Upper lobe of left lung (tissue), 6 donors: ENCODE measurements at regions not wholly inside any gene's neighbourhood (a gene's known extent, or its start where the extent isn't known, plus 50 kb on each side); places are given as distances from the start of the nearest gene placed in this dataset.

Source experiments
- ATAC-seq, 2 donors: fragments of 200-7000 bp; cut with Tn5 transposase; one replicate each; pipeline ENCODE4 v1.9.1; 2022; ENCODE audit warnings: mild to moderate bottlenecking in 2 of 2, moderate library complexity in 2 of 2; ENCODE audit not compliant: low FRiP score in 2 of 2
- DNase-seq, 2 donors: peaks; one replicate each; pipeline ENCODE4 v3.0.0-alpha.2; 2019 to 2020
- H3K27ac ChIP-seq, 4 donors: fragments of 200-600 bp; sonication (generic); one replicate each; pipeline ENCODE4 v1.5.1; 2016 to 2019
- H3K27me3 ChIP-seq, 4 donors: fragments of 200-600 bp; sonication (generic); one replicate each; pipeline ENCODE4 v1.5.1; 2017 to 2019
- H3K36me3 ChIP-seq, 4 donors: fragments of 200-600 bp; sonication (generic); one replicate each; pipeline ENCODE4 v1.5.1; 2016 to 2019
- H3K4me1 ChIP-seq, 4 donors: fragments of 200-600 bp; sonication (generic); one replicate each; pipeline ENCODE4 v1.5.1; 2018 to 2019
- H3K4me3 ChIP-seq, 4 donors: fragments of 200-600 bp; sonication (generic); one replicate each; pipeline ENCODE4 v1.5.1; 2017 to 2019; ENCODE audit warnings: mild to moderate bottlenecking in 2 of 4, moderate library complexity in 1 of 4
- H3K9me3 ChIP-seq, 4 donors: fragments of 200-600 bp; sonication (generic); one replicate each; pipeline ENCODE4 v1.5.1; 2018 to 2019
- CTCF ChIP-seq, 6 experiments: fragments of 450-650 bp in 4 of 6; fragments of 200-600 bp in 2 of 6; sonication (generic) in 2 of 6; IDR thresholded peaks; one replicate each; pipeline ENCODE4 v1.5.1; 2016 to 2019; ENCODE audit warnings: antibody characterized with exemption in 6 of 6
- EP300 ChIP-seq, 4 donors: sonication (generic); formaldehyde crosslinking; IDR thresholded peaks; one replicate each; pipeline ENCODE4 v1.5.1; 2017; ENCODE audit warnings: antibody characterized with exemption in 4 of 4, control low read depth in 2 of 4
- POLR2A ChIP-seq, 4 donors: fragments of 450-650 bp; IDR thresholded peaks; one replicate each; pipeline ENCODE4 v1.5.1; 2016 to 2017; ENCODE audit warnings: antibody characterized with exemption in 4 of 4, mild to moderate bottlenecking in 2 of 4
- POLR2AphosphoS5 ChIP-seq, 2 donors: sonication (generic); formaldehyde crosslinking; IDR thresholded peaks; one replicate each; pipeline ENCODE4 v1.5.1; 2017; ENCODE audit warnings: antibody characterized with exemption in 2 of 2
- WGBS, 2 donors: methylation state at CpG; one replicate each; pipeline ENCODE4 v1.1.5; 2017 to 2018; 5-methylcytosine and 5-hydroxymethylcytosine counted together
- donor health status: DM: no; HTN: no; CAD: no; lungs with moderate emphysema.
- donor health status: DM: no; HTN: yes; CAD: no; lungs with severe emphysema.

GRCh38 chr5:160486573-160486972, 64.9 kb downstream of the PTTG1 start:
- H3K4me3 ChIP-seq = no peak overlapping the region
- no peaks in the 10 kb centered on the region for H3K4me1 ChIP-seq
- WGBS, 2 donors = 88 to 93% methylated on average over 7 of the region's 7 CpGs
- H3K9me3 ChIP-seq = no peaks in the 10 kb centered on the region
- H3K27ac ChIP-seq = no peak overlapping the region
- no peaks in the 10 kb centered on the region for H3K36me3 ChIP-seq
- no peak for DNase-seq
- ATAC-seq = peak in 1 of 2 donors; percentile 69
- TF ChIP-seq POLR2A (IDR thresholded peaks at IDR 0.05) (no peak), EP300 (IDR thresholded peaks at IDR 0.05) (no peak), CTCF (IDR thresholded peaks at IDR 0.05) (no peak), POLR2AphosphoS5 (IDR thresholded peaks at IDR 0.05) (no peak)
- no peaks in the 10 kb centered on the region for H3K27me3 ChIP-seq

GRCh38 chr5:160488394-160489325, 67.0 kb downstream of the PTTG1 start:
- Histone ChIP-seq H3K9me3 (no peaks in the 10 kb centered on the region), H3K4me1 (no peaks in the 10 kb centered on the region), H3K27me3 (no peaks in the 10 kb centered on the region), H3K4me3 (no peak overlapping the region), H3K27ac (no peak overlapping the region), H3K36me3 (no peaks in the 10 kb centered on the region)
- no peak for TF ChIP-seq POLR2AphosphoS5 (IDR thresholded peaks at IDR 0.05)
- TF ChIP-seq CTCF (IDR thresholded peaks at IDR 0.05) = no peak
- no peak for TF ChIP-seq EP300 (IDR thresholded peaks at IDR 0.05)
- TF ChIP-seq POLR2A (IDR thresholded peaks at IDR 0.05) = no peak
- WGBS, 2 donors = 79 to 82% methylated on average over 6 of the region's 6 CpGs
- ATAC-seq (no peak), DNase-seq (no peak)

DNA sequence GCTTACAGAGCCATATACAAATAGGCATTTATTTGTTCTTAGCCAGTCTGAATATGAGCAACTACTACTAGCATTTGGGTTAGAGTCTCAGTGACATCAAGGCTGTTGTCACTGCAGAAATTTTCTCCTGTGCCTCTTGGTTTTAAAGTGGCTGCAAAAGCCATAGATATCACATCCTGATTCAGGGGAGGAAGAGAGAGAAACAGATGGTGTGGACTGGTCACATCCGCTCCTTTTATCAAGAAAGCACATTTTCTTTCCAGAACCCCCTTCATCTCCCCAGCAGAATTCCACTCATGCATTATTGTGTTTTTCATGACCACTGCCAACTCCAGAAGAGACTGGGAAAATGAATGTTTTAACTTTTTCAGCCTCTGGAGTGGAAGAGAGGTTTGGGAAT, 69.8 kb downstream of the PTTG1 start:
- no peaks in the 10 kb centered on the region for H3K4me1 ChIP-seq

GRCh38 chr5:160492565-160492964, 70.9 kb downstream of the PTTG1 start:
- no peak for ATAC-seq
- no peak overlapping the region for H3K4me3 ChIP-seq
- no peaks in the 10 kb centered on the region for H3K4me1 ChIP-seq
- H3K27me3 ChIP-seq = no peaks in the 10 kb centered on the region
- no peak for TF ChIP-seq CTCF (IDR thresholded peaks at IDR 0.05)
- TF ChIP-seq POLR2AphosphoS5 (IDR thresholded peaks at IDR 0.05) = no peak
- no peak for TF ChIP-seq EP300 (IDR thresholded peaks at IDR 0.05)
- no peak for TF ChIP-seq POLR2A (IDR thresholded peaks at IDR 0.05)
- no peaks in the 10 kb centered on the region for H3K9me3 ChIP-seq
- H3K36me3 ChIP-seq = no peaks in the 10 kb centered on the region
- DNase-seq = no peak
- no peak overlapping the region for H3K27ac ChIP-seq
- 59 to 69% methylated on average over 1 of the region's 1 CpG for WGBS, 2 donors

More for the DNA sequence above, 69.8 kb downstream of the PTTG1 start:
- TF ChIP-seq POLR2A (IDR thresholded peaks at IDR 0.05) = no peak
- no peak for TF ChIP-seq CTCF (IDR thresholded peaks at IDR 0.05)
- no peak for TF ChIP-seq EP300 (IDR thresholded peaks at IDR 0.05)
- H3K27me3 ChIP-seq = no peaks in the 10 kb centered on the region
- no peaks in the 10 kb centered on the region for H3K9me3 ChIP-seq
- no peak overlapping the region for H3K4me3 ChIP-seq
- DNase-seq (no peak), ATAC-seq (no peak)
- no peaks in the 10 kb centered on the region for H3K36me3 ChIP-seq
- no peak overlapping the region for H3K27ac ChIP-seq
- WGBS, 2 donors = 71 to 83% methylated on average over 1 of the region's 1 CpG
